GM21390 (cell line): ENCODE measurements at regions not wholly inside any gene's neighbourhood (a gene's known extent, or its start where the extent isn't known, plus 50 kb on each side); places are given as distances from the start of the nearest gene placed in this dataset.
A peak's percentile ranks its signal among the peaks of the same experiment; 100 is the strongest.

ENCODE experiments used
- ATAC-seq: cut with Tn5 transposase; IDR thresholded peaks from one replicate; pipeline ENCODE4 v1.9.1; 2021; ENCODE audit not compliant: unreplicated experiment

DNA sequence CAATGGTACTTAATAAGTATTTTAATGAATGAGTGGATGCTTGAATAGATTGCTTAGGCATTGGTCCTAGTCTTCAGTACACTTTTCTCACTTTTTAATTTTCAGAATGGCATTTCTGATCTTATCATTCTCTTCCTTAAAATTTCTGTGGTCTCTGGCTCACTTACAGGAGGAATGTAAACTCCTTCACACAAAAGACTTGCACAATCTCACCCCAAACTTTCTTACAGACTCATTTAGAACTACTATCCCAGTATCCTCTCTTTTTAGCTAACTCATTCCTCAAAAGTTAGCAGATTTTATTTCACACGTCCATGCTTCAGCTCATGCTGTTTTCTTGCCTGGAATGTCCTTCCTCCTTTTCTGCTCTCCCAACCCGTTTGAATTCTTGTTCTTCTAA lies 350.1 kb downstream of the GRXCR1 start:
- ATAC-seq = no peak

DNA sequence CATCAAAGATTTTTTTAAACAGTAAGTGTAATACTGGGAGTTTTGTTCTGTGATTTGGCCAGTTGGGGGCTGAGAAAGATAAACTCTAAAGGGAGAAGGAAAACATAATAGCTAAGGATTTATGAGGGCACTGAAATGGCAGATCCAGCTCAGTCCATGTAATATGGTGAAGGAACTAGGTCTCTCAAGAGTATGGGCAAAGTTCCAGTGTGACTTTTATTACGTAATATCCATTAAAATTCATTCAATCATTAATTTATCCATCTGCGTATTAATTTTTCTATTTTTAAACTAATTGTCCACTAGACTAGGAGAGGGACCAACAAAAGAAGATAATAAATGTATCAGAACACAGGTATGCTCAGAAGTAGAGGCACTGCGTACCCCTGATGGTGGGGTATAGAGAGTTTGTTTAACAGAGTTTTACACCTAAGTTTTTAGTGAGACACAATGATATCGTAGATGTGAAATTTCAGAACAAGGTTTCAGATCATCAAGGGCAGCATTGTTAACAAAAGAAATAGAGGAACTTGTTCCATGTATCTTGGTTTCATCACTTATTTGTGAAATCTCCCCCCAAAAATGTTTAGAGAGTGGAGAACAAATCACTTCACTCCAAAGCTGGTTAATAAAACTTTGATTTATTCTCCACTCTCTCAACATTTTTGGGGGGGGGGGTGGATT lies 351.1 kb downstream of the GRXCR1 start:
- no peak for ATAC-seq

DNA sequence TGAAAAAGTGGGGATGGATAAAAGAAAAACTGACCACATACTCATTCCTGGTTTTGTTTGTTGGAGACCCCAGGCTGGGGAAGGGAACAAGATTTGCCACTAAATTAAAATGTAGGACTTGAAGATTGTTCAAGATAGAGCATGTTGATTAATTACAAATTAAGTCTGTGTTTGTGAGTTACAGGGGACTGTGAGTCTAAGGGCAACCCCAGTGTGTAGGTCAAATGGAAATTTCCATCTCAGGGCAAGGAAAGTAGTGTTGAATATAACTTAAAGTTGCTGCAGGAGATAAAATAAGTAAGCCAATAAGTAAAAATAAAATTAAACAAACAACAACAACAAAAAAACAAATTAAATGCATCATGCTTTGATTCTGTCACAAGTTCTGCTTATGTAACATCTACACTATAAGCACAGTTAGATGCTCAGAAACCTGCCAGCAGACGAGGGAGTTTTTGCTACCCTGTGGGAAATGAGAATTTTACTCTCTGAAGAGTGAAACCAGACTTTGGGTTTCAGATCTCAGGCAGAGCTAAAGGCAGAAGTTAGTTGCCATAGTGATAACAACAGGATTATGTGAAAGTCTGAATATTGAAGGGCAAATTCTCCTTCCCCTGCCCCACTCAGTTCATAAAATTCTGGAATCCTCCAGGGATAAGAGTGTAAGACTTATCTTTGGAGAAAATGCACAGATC lies 352.3 kb downstream of the GRXCR1 start:
- ATAC-seq = peak; percentile 99

DNA sequence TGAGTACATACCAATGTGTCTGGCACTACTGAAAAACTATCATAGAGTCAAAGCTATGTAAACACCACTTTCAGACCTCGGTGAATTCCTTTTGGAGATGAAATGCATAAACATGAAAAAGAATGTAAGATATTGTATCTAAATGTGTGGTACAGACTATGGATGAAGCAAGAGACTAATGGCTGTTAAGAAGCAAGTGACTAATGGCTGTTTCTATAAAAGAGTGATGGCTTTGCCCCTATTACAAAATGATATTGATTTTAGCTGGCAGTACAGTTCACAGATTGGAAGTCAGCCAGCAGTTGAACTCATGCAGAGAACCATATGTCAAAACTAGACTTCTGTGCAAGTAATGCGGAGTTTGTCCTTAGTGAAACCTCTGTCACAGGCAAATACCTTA lies 359.3 kb downstream of the GRXCR1 start:
- no peak for ATAC-seq

DNA sequence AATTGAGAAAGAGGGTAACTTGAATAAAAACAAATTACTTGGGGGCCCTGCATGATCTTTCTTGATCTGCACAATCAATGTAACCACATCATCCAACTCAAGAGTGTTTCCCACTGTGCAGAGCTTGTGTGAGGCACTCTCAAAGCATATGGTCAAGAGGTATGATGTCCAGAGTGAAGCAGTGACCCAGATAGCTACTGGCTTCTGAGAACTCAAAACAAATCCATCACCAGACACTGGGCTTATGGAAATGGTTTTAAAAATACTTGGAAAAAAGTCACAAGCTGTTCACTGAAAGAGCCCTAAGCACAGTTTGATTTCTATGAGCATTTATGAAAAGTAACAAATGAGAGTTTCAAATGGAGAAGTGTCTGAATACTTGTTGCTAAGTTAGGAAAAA lies 361.0 kb downstream of the GRXCR1 start:
- ATAC-seq = no peak

DNA sequence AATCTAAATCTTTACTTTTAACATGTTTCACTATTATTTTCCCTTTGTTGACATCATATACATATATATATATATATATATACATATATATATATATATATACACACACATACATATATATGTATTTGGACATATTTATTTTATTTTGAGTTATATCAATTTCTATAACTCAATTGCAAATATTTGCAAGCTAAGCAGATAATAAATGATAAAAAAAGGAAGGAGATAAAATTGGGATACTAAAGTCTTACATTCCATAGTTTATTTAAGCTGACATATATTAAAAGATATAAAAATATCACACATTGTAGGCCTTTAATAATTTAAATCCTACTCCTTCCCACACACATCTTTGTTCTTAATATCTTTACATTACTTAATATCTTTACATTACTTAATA lies 372.2 kb downstream of the GRXCR1 start:
- no peak for ATAC-seq

DNA sequence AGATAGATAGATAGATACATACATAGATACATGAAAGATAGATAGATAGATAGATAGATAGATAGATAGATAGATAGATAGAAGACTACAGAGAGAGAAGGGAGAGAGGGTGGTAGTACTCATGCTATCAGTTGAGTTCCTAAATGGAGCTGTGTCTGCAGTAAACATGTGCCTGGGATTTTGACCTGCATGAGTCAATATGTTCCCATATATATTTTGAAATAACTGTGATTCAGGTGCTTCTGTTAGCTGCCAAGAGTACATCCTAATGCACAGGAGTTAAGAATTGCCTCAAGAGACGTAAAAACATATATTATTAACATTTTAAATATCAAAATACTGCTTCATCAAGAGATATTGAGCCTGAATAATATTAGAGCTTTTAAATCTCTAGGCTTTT lies 379.4 kb downstream of the GRXCR1 start:
- ATAC-seq = no peak

DNA sequence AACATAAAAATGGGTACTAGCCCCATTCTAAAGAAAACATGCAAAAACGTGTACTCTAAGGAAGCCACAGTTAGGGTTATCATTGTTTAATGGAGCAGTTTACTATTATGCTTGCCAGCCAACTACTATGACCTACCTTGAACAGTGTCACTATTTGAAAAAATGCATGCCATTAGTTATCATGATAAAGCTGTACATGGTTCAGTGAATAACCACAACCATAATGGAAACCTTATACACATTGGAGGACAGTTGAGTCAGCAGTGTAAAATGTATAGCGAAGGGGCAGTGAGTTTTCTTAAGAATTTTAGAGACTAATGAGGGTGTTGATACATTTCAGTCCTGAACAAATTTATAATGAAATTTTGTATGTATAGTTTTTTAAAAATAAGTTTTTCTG lies 381.9 kb downstream of the GRXCR1 start:
- ATAC-seq = no peak

DNA sequence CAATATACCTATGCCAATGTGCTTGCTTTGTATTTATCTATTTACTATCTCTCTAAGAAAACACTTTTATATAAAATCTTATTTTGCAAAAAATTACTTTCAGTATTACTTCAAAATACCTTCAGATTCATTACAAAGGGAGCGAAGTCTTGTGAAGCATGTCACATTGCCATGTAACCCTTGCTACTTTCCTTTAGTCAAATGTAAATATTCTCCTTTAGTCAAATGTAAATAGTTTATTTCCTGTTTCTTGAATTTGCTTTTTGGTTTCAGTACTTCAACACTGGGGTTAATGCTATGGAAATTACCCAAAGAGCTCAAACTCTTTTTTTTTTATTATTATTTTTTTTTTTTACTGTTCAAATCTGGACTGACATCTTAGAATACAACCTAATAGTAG lies 383.3 kb downstream of the GRXCR1 start:
- ATAC-seq = no peak

DNA sequence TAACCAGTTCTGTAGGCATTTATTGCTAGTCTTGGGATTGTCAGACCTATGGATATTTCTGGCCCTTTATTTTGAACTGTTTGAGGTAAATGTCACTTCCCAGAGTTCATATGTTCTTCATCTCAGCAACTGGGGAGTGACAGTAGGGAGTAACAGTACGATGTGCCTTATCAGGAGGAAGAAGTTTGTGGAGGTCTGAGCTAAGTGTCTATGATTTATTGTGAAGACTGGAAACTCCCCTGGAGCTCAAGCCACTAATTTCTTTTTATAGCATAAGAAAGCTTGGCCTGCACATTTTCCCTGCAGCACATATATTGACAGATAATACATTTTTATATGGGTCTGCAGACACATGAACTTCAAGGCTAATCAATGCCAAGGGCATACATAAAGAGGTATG lies 383.8 kb downstream of the GRXCR1 start:
- ATAC-seq = no peak

DNA sequence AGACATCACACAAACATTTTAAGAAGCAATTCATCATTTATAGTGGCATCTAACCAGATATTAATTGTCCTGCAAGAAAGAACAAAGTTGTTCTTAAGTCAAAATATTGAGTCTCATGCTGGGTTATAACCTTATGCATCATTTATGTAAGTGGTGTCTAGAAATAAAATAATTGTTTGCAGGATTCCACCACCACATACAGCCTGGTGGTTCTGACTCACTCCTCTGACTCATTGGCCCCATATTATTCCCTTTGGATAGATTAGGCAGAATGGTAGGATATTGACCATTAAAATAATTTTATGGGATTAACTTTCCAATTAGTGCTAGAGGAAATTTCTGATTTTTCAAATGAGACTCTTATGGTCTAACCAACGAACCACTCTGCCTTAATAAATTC lies 384.5 kb downstream of the GRXCR1 start:
- ATAC-seq = no peak

DNA sequence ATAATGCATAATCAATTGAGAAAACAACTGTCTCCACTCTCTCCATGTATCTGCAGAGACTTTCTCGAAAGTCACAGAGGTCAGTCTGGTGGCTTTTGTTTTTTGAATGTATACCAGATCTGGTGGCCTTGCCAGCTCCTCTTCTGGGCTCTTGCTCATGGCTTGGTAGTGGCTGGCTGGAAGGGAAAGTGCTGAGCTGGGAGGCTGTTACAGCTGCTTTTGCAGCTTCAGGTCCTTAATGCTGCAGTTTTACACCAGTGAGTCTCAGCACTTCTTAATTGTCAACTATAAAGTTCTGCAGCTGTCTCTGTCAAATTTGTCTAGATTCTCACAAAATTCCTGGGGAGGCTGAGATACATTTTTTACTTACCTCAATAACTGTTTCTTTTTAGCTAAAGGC lies 390.0 kb downstream of the GRXCR1 start:
- ATAC-seq = no peak

DNA sequence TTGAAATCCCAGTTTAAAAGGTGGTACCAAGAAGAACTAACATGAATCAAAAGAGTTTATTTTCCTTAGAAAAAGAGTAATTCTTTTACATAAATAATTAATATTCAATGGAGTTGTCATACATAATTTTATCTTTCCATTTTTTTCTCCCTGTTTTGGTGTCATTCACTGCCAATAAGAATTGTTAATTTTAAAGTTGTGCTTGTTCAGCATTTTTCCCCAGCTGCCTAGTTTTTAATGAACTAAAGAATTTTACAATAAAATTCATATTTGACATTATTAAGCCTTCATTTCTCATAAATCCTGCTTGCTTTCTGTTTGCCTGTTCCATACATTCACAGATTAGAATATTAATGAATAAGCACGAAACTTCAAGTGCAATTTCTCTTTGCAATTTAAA lies 393.6 kb downstream of the GRXCR1 start:
- ATAC-seq = no peak

DNA sequence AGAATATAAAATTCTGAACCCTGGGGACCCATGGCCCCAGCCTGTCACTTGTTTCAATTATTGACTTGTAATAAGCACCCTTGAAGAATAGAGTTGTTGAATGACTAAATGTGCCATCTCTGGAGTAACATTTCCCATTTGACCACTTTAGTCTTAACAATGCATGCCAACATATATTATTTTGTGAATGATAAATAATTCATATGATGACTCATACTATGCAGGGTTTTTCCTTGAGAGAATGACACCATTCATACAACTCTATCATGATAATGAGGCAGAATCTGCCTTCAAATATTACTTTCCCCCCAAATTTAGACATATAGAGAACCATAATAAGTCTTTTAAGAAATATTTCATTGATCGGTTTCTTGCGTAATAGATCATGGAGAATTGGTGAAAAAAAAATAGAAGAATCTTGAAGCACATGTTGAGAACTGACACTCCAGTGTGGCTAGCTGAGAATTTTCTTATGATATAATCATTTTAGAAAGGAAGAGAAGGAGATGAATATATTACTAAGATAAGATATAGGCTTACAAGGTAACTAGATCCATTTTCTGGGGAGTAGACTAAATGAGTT lies 404.5 kb downstream of the GRXCR1 start:
- ATAC-seq = no peak

DNA sequence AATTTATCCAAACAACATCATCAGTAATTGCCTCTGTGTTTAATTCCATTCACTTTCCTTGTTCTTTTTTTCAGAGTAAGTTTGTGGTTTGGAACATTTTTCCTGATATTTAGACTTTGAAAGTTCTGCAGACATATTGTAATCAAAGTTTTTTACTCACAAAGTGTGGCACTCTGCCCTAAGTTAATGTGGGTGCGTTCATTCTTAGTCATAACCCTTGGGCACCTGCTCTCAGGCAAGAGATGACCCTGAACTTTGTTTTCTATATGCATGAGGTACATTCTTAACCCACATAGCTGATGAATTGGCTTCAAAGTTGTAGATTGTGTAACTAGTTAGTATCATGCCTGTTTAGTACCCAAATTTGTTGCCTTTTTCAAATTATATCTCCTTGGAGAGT lies 424.3 kb downstream of the GRXCR1 start:
- no peak for ATAC-seq

DNA sequence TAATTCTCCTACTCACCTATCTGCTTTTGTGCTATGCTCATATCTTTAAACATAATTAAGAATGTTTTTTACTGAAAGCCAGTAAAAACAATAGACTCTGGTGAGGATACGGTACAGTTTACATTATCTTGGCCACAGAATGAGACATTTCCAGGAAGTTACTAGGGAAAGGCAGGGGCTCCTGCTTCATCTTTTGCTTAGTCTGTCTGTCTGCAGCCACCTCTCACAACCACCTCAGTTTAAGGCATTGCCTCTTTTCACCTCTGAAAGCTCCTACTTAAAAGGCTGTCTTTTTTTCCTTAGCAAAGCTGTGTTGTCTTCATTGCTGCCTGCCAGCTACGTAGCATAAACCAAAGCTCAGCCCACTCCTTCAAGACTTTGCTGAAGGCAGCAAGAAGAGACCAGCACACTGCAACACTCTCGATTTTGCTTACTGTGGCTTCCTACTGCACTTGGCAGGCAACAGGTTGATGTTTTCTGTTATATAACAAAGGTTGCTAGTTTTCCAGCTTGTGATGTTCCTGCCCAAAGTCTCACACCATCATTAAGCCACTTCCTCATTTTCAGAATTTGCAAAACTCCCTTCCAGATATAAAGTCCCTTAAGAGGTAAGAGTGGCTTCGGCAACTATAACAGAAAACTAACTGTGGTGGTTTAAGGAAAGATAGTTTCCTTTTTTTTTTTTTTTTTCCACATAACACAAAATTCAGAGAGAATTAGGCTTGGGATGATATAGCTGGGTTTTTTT lies 432.9 kb downstream of the GRXCR1 start:
- ATAC-seq = no peak

DNA sequence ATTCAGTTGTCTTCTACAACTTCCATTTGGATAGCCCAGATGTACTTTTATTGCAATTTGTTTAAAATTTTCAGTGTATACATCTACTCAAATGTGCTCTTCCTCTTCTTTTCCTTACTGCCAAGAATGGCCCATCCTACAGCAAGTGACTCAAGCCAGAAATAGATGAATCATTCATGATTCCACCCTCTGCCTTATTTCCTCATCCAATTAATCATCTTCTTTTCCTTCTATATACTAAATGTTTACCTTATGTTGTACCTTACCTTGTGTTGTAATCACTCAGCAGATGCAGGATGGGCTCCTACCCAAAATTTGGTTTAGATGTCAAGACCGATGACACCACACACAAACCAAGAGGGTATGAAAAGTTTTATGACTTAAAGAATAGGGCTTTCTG lies 437.8 kb downstream of the GRXCR1 start:
- no peak for ATAC-seq

DNA sequence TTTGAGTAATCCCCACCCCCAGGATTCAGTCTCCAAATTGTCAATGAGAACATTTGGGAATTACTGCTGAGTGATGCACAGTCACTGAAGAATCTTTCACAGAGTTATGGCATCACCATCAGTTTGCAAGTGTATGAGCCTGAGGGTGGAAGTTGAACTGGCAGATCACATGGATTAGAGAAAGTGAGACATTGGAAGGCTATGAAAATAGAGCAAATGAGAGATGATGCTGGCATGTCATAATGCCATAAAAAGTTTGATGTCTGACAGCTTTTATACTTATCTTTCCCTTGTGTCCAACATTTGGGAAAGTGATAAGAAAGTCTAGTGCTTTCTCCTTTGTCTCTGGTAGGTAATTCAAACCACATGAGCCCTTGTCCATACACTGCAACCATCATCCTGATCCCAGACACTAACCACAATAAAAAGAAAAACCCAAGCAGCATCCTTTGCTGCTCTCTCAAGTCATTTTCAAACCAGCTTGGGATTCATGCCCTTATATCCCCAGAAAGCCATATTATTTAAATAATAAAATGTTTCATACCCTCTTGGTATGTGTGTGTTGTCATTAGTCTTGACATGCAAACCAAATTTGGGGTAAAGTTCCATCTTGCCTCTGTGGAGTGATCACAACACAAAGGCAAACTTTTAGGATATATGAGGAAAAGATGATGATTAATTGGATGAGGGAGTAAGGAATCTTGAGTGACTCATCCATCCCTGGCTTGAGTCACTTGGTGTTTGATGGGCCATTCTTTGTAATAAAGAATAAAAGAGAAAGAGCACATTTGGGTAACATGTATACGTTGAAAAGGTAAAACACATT lies 438.9 kb downstream of the GRXCR1 start:
- no peak for ATAC-seq

DNA sequence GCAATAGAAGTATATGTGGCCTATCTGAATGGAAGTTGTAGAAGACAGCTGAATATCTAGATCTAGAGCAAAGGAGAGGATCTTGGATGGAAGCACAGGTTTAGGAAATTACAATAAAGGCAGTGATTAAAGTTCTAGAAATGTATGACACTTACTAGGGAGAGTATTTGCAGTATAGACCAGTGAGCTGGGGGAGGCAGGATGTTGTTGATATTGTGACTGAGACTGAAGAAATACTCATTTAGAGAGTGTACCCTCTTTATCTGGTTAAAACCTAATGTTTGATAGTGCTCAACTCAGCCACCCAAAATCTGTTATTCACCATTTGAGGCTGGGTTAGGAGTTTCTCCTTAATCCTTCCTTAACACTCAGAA lies 439.5 kb downstream of the GRXCR1 start:
- ATAC-seq = no peak

DNA sequence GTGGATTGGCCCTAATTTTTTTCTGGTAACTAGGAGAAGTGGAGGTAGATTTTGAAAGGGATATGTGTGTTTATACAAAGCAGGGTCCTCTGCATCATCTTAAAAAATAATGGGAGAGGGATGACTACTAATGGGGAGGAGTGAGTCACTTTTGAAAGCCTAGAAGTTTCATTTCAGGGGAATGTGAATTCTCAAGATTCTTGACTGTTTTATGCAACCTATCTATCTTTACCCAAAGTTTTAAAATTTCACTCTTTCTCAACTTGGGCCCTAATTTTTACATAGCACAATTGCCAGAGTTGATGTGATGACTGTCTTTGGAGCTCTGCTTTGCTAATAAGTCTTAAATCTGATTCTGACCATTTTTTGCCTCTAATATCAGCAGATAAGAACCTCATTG lies 445.2 kb downstream of the GRXCR1 start:
- no peak for ATAC-seq

DNA sequence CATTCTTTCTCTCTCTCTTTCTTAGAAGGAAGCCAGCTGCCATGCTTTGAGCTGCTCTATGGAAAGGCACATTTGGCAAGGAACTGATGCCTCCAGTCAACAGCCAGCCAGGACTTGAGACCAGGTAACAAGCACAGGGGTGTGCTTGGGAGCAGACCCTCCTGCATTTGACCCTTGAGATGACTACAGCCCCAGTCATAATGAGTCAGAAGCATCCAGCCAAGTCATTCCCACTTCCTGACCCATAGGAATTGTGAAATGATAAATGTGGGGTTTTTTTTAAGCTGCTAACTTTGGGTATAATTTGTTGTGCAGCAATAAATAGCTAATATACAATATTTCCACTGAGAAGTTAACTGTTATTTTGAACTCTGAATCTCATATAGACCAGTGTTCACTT lies 446.9 kb downstream of the GRXCR1 start:
- ATAC-seq = no peak
